ENCODE measurements at regions not wholly inside any gene's neighbourhood (a gene's known extent, or its start where the extent isn't known, plus 50 kb on each side); places are given as distances from the start of the nearest gene placed in this dataset.

GRCh38 chr9:11107196-11107595 is 494.4 kb upstream of the PTPRD start:
- CTCF ChIA-PET, result no interaction called here
- TF ChIP-seq SIN3A (IDR thresholded peaks at IDR 0.05; ENCODE audit: borderline replicate concordance, insufficient read depth, low read depth, low read length), result no peak
- POLR2A ChIA-PET, result no interaction called here
- in situ Hi-C loops (cut with HindIII; ENCODE audit: low pct_unique_long_range_greater_than_20kb, low sequenced_read_pairs), result no loop called here
- BruUV-seq (replicated peaks), result no TSS peak
- no peak for ATAC-seq
- H3K27ac ChIP-seq (ENCODE audit: low read length), result no peak overlapping the region
- intact Hi-C loops (cut with micrococcal nuclease; ENCODE audit: unreplicated experiment), result no loop called here
- H3K36me3 ChIP-seq (ENCODE audit: control insufficient read depth, insufficient read depth, low read length), result no peaks in the 10 kb centered on the region
- H3K4me3 ChIP-seq (ENCODE audit: low read depth in 2 of 2, low read length in 2 of 2), result no peak overlapping the region
- no peaks in the 10 kb centered on the region for H3K4me1 ChIP-seq (ENCODE audit: control insufficient read depth, insufficient read depth, low read length)
- no peaks in the 10 kb centered on the region for H3K27me3 ChIP-seq (ENCODE audit: control insufficient read depth, insufficient read depth, low read length)
- no peaks in the 10 kb centered on the region for H3K9me3 ChIP-seq (ENCODE audit: control insufficient read depth, insufficient read depth, low read depth, low read length)
- DNase-seq (ENCODE audit: low read depth, low spot score), result no peak

- BruUV-seq (replicated peaks), result no TSS peak
- intact Hi-C loops (cut with micrococcal nuclease; ENCODE audit: unreplicated experiment), result no loop called here
- in situ Hi-C loops (cut with HindIII; ENCODE audit: low pct_unique_long_range_greater_than_20kb, low sequenced_read_pairs), result no loop called here
- DNase-seq (ENCODE audit: low read depth, low spot score), result no peak
- Histone ChIP-seq H3K4me1 (ENCODE audit: control insufficient read depth, insufficient read depth, low read length) (no peaks in the 10 kb centered on the region), H3K36me3 (ENCODE audit: control insufficient read depth, insufficient read depth, low read length) (no peaks in the 10 kb centered on the region), H3K4me3 (ENCODE audit: low read depth in 2 of 2, low read length in 2 of 2) (no peak overlapping the region), H3K27ac (ENCODE audit: low read length) (no peak overlapping the region), H3K9me3 (ENCODE audit: control insufficient read depth, insufficient read depth, low read depth, low read length) (no peaks in the 10 kb centered on the region), H3K27me3 (ENCODE audit: control insufficient read depth, insufficient read depth, low read length) (no peaks in the 10 kb centered on the region)
- TF ChIP-seq POLR2AphosphoS5 (IDR thresholded peaks at IDR 0.05; ENCODE audit: low read depth, low read length) (no peak), SIN3A (IDR thresholded peaks at IDR 0.05; ENCODE audit: borderline replicate concordance, insufficient read depth, low read depth, low read length) (no peak), REST (IDR thresholded peaks at IDR 0.05; ENCODE audit: insufficient read depth in 1 of 2, low read depth in 2 of 2, low read length in 1 of 2) (no peak), CTCF (IDR thresholded peaks at IDR 0.05) (no peak), TCF7L2 (IDR thresholded peaks at IDR 0.05; ENCODE audit: low read depth, low read length) (no peak)
- ChIA-PET POLR2A (no interaction called here), CTCF (no interaction called here)
- ATAC-seq, result no peak
Observed at GRCh38 chr9:11128156-11128555, 515.4 kb upstream of the PTPRD start.

GRCh38 chr9:11135851-11136250 is 523.0 kb upstream of the PTPRD start:
- no peaks in the 10 kb centered on the region for H3K4me1 ChIP-seq (ENCODE audit: control insufficient read depth, insufficient read depth, low read length)
- ATAC-seq (no peak), DNase-seq (ENCODE audit: low read depth, low spot score) (no peak)
- no peaks in the 10 kb centered on the region for H3K27me3 ChIP-seq (ENCODE audit: control insufficient read depth, insufficient read depth, low read length)
- H3K27ac ChIP-seq (ENCODE audit: low read length), result no peak overlapping the region
- ChIA-PET CTCF (no interaction called here), POLR2A (no interaction called here)
- no TSS peak for BruUV-seq (replicated peaks)
- H3K36me3 ChIP-seq (ENCODE audit: control insufficient read depth, insufficient read depth, low read length), result no peaks in the 10 kb centered on the region
- no peak overlapping the region for H3K4me3 ChIP-seq (ENCODE audit: low read depth in 2 of 2, low read length in 2 of 2)
- H3K9me3 ChIP-seq (ENCODE audit: control insufficient read depth, insufficient read depth, low read depth, low read length), result no peaks in the 10 kb centered on the region
- intact Hi-C loops (cut with micrococcal nuclease; ENCODE audit: unreplicated experiment) (no loop called here), in situ Hi-C loops (cut with HindIII; ENCODE audit: low pct_unique_long_range_greater_than_20kb, low sequenced_read_pairs) (no loop called here)
- TF ChIP-seq SIN3A (IDR thresholded peaks at IDR 0.05; ENCODE audit: borderline replicate concordance, insufficient read depth, low read depth, low read length) (no peak), CTCF (IDR thresholded peaks at IDR 0.05) (no peak), REST (IDR thresholded peaks at IDR 0.05; ENCODE audit: insufficient read depth in 1 of 2, low read depth in 2 of 2, low read length in 1 of 2) (no peak), POLR2AphosphoS5 (IDR thresholded peaks at IDR 0.05; ENCODE audit: low read depth, low read length) (no peak), TCF7L2 (IDR thresholded peaks at IDR 0.05; ENCODE audit: low read depth, low read length) (no peak)

All from Panc1 (cell line).